ENCODE measurements at regions not wholly inside any gene's neighbourhood (a gene's known extent, or its start where the extent isn't known, plus 50 kb on each side); places are given as distances from the start of the nearest gene placed in this dataset.

GRCh38 chr1:213884942-213885341 is 102.8 kb upstream of the PROX1 start:
- no peak overlapping the region for H3K4me3 ChIP-seq (ENCODE audit: low read depth, low read length)
- no peak overlapping the region for H2AFZ ChIP-seq
- no peak overlapping the region for H3K27ac ChIP-seq
- H3K36me3 ChIP-seq (ENCODE audit: control insufficient read depth, insufficient read depth, low read length), result no peaks in the 10 kb centered on the region
- no peaks in the 10 kb centered on the region for H3K4me1 ChIP-seq
- H3K9me3 ChIP-seq (ENCODE audit: control insufficient read depth, low read length), result no peaks in the 10 kb centered on the region
- no peak overlapping the region for H3K4me2 ChIP-seq (ENCODE audit: low read length)
- H3K27me3 ChIP-seq (ENCODE audit: control insufficient read depth, insufficient read depth, low read length), result no peaks in the 10 kb centered on the region
- H3K9ac ChIP-seq, result no peak overlapping the region
- no peak for TF ChIP-seq CTCF (IDR thresholded peaks at IDR 0.05)
- H3K79me2 ChIP-seq, result no peaks in the 10 kb centered on the region

- no peak for TF ChIP-seq CTCF (IDR thresholded peaks at IDR 0.05)
- Histone ChIP-seq H3K79me2 (no peaks in the 10 kb centered on the region), H3K27me3 (ENCODE audit: control insufficient read depth, insufficient read depth, low read length) (no peaks in the 10 kb centered on the region), H3K27ac (no peak overlapping the region), H3K9me3 (ENCODE audit: control insufficient read depth, low read length) (no peaks in the 10 kb centered on the region), H3K4me3 (ENCODE audit: low read depth, low read length) (no peak overlapping the region), H3K36me3 (ENCODE audit: control insufficient read depth, insufficient read depth, low read length) (no peaks in the 10 kb centered on the region), H3K4me2 (ENCODE audit: low read length) (no peak overlapping the region), H3K4me1 (no peaks in the 10 kb centered on the region), H3K9ac (no peak overlapping the region), H2AFZ (no peak overlapping the region)
Observed at GRCh38 chr1:213887842-213888241, 99.9 kb upstream of the PROX1 start.

- Histone ChIP-seq H3K4me3 (ENCODE audit: low read depth, low read length) (no peak overlapping the region), H2AFZ (no peak overlapping the region), H3K79me2 (no peaks in the 10 kb centered on the region), H3K9ac (no peak overlapping the region), H3K36me3 (ENCODE audit: control insufficient read depth, insufficient read depth, low read length) (no peaks in the 10 kb centered on the region), H3K27ac (no peak overlapping the region), H3K4me2 (ENCODE audit: low read length) (no peak overlapping the region), H3K27me3 (ENCODE audit: control insufficient read depth, insufficient read depth, low read length) (no peaks in the 10 kb centered on the region), H3K4me1 (no peaks in the 10 kb centered on the region), H3K9me3 (ENCODE audit: control insufficient read depth, low read length) (no peaks in the 10 kb centered on the region)
- TF ChIP-seq CTCF (IDR thresholded peaks at IDR 0.05), result no peak
Observed at GRCh38 chr1:213891989-213892902, 95.5 kb upstream of the PROX1 start.

GRCh38 chr1:213898684-213899083 is 89.1 kb upstream of the PROX1 start:
- Histone ChIP-seq H3K9ac (no peak overlapping the region), H3K9me3 (ENCODE audit: control insufficient read depth, low read length) (no peaks in the 10 kb centered on the region), H3K36me3 (ENCODE audit: control insufficient read depth, insufficient read depth, low read length) (no peaks in the 10 kb centered on the region), H3K27me3 (ENCODE audit: control insufficient read depth, insufficient read depth, low read length) (no peaks in the 10 kb centered on the region), H3K4me1 (no peaks in the 10 kb centered on the region), H2AFZ (no peak overlapping the region), H3K79me2 (no peaks in the 10 kb centered on the region), H3K27ac (no peak overlapping the region), H3K4me3 (ENCODE audit: low read depth, low read length) (no peak overlapping the region), H3K4me2 (ENCODE audit: low read length) (no peak overlapping the region)
- TF ChIP-seq CTCF (IDR thresholded peaks at IDR 0.05), result no peak

- H2AFZ ChIP-seq, result no peak overlapping the region
- no peak for TF ChIP-seq CTCF (IDR thresholded peaks at IDR 0.05)
- no peaks in the 10 kb centered on the region for H3K36me3 ChIP-seq (ENCODE audit: control insufficient read depth, insufficient read depth, low read length)
Observed at GRCh38 chr1:213899413-213899812, 88.4 kb upstream of the PROX1 start.

More at GRCh38 chr1:213899413-213899812, 88.4 kb upstream of the PROX1 start:
- Histone ChIP-seq H3K9me3 (ENCODE audit: control insufficient read depth, low read length) (no peaks in the 10 kb centered on the region), H3K9ac (no peak overlapping the region), H3K27me3 (ENCODE audit: control insufficient read depth, insufficient read depth, low read length) (no peaks in the 10 kb centered on the region), H3K4me1 (no peaks in the 10 kb centered on the region), H3K4me3 (ENCODE audit: low read depth, low read length) (no peak overlapping the region), H3K27ac (no peak overlapping the region), H3K4me2 (ENCODE audit: low read length) (no peak overlapping the region), H3K79me2 (no peaks in the 10 kb centered on the region)
